Trophoblast cell (in vitro differentiated cells and primary cell): ENCODE measurements at regions not wholly inside any gene's neighbourhood (a gene's known extent, or its start where the extent isn't known, plus 50 kb on each side); places are given as distances from the start of the nearest gene placed in this dataset.

Experiments
- DNase-seq, 2 donors: peaks; one replicate each; pipeline ENCODE4 v3.0.0-alpha.2; 2016
- H2AFZ ChIP-seq: 2 replicates; pipeline ENCODE4 v1.6.1; 2013; ENCODE audit warnings: low read length, moderate library complexity, mild to moderate bottlenecking; ENCODE audit not compliant: insufficient read depth, poor library complexity
- H2AK5ac ChIP-seq: 2 replicates; pipeline ENCODE4 v1.6.1; 2013; ENCODE audit warnings: mild to moderate bottlenecking, low read length
- H2BK120ac ChIP-seq: 2 replicates; pipeline ENCODE4 v1.6.1; 2013; ENCODE audit warnings: low read length, mild to moderate bottlenecking, moderate library complexity; ENCODE audit not compliant: insufficient read depth, poor library complexity
- H2BK12ac ChIP-seq: 2 replicates; pipeline ENCODE4 v1.6.1; 2013; ENCODE audit warnings: mild to moderate bottlenecking, low read length, moderate library complexity
- H2BK5ac ChIP-seq: 2 replicates; pipeline ENCODE4 v1.6.1; 2013; ENCODE audit warnings: low read length, low read depth, moderate library complexity, mild to moderate bottlenecking; ENCODE audit not compliant: poor library complexity
- H3K14ac ChIP-seq: 2 replicates; pipeline ENCODE4 v1.6.1; 2013; ENCODE audit warnings: mild to moderate bottlenecking, low read length
- H3K18ac ChIP-seq: 2 replicates; pipeline ENCODE4 v1.6.1; 2013; ENCODE audit warnings: mild to moderate bottlenecking, low read length
- H3K23ac ChIP-seq: 2 replicates; pipeline ENCODE4 v1.6.1; 2013; ENCODE audit warnings: low read length
- H3K27ac ChIP-seq: 2 replicates; pipeline ENCODE4 v1.5.1; 2013; ENCODE audit warnings: low read depth, mild to moderate bottlenecking, inconsistent platforms, low read length, moderate library complexity
- H3K27me3 ChIP-seq: 2 replicates; pipeline ENCODE4 v1.6.1; 2013; ENCODE audit warnings: inconsistent platforms, mild to moderate bottlenecking, low read length, moderate library complexity; ENCODE audit not compliant: insufficient read depth
- H3K36me3 ChIP-seq, 2 experiments: 1 replicate in 1 of 2; 2 replicates in 1 of 2; pipeline ENCODE4 v1.6.1; 2013; ENCODE audit warnings: low read length in 2 of 2, mild to moderate bottlenecking in 2 of 2, moderate library complexity in 1 of 2; ENCODE audit not compliant: insufficient read depth in 2 of 2, control insufficient read depth in 1 of 2
- H3K4ac ChIP-seq: 2 replicates; pipeline ENCODE4 v1.6.1; 2013; ENCODE audit warnings: low read depth, mild to moderate bottlenecking, low read length, moderate library complexity
- H3K4me1 ChIP-seq, 2 experiments: 1 replicate in 1 of 2; 2 replicates in 1 of 2; pipeline ENCODE4 v1.6.1; 2013; ENCODE audit warnings: low read length in 2 of 2, mild to moderate bottlenecking in 2 of 2, moderate library complexity in 1 of 2; ENCODE audit not compliant: insufficient read depth in 2 of 2, control insufficient read depth in 1 of 2
- H3K4me2 ChIP-seq: 2 replicates; pipeline ENCODE4 v1.6.1; 2013; ENCODE audit warnings: inconsistent platforms, mild to moderate bottlenecking, low read length, moderate library complexity
- H3K4me3 ChIP-seq: 2 replicates; pipeline ENCODE4 v1.5.1; 2013; ENCODE audit warnings: mild to moderate bottlenecking, low read depth, low read length, inconsistent platforms
- H3K79me1 ChIP-seq: one replicate; pipeline ENCODE4 v1.6.1; 2013; ENCODE audit warnings: low read length
- H3K79me2 ChIP-seq: 2 replicates; pipeline ENCODE4 v1.6.1; 2013; ENCODE audit warnings: low read length, mild to moderate bottlenecking; ENCODE audit not compliant: control insufficient read depth, insufficient read depth, poor library complexity
- H3K9ac ChIP-seq: 2 replicates; pipeline ENCODE4 v1.6.1; 2013; ENCODE audit warnings: mild to moderate bottlenecking, low read length
- H3K9me3 ChIP-seq: 2 replicates; pipeline ENCODE4 v1.6.1; 2013; ENCODE audit warnings: low read depth, mild to moderate bottlenecking, control low read depth, inconsistent platforms, low read length; ENCODE audit not compliant: insufficient read depth
- H4K12ac ChIP-seq: 2 replicates; pipeline ENCODE4 v1.6.1; 2013; ENCODE audit warnings: low read depth, mild to moderate bottlenecking, low read length, moderate library complexity
- H4K8ac ChIP-seq: 2 replicates; pipeline ENCODE4 v1.6.1; 2013; ENCODE audit warnings: low read depth, mild to moderate bottlenecking, low read length, moderate library complexity
- H4K91ac ChIP-seq: one replicate; pipeline ENCODE4 v1.6.1; 2013; ENCODE audit warnings: low read depth, mild to moderate bottlenecking, low read length, moderate library complexity
- WGBS: extraction: QIAGEN DNeasy Blood & Tissue Kit; methylation state at CpG from one replicate; pipeline ENCODE4 v1.1.7; 2013; ENCODE audit warnings: missing lambda C conversion rate; ENCODE audit not compliant: insufficient read length, insufficient coverage; ENCODE audit errors: extremely low coverage; 5-methylcytosine and 5-hydroxymethylcytosine counted together

GRCh38 chr3:159818997-159819500, 169.6 kb upstream of the IL12A start:
- H3K4me2 ChIP-seq: no peak overlapping the region
- H3K18ac ChIP-seq: peak overlapping the region; percentile 82
- H3K9me3 ChIP-seq: no peaks in the 10 kb centered on the region
- H3K9ac ChIP-seq: no peak overlapping the region
- peaks cover 41% of the 10 kb centered on the region for H3K79me1 ChIP-seq
- H3K27me3 ChIP-seq: no peaks in the 10 kb centered on the region
- H2BK5ac ChIP-seq: peak overlapping the region; percentile 55
- peaks cover 5% of the 10 kb centered on the region for H3K79me2 ChIP-seq
- H3K27ac ChIP-seq: no peak overlapping the region
- peak overlapping the region; percentile 82 for H2BK12ac ChIP-seq
- H3K14ac ChIP-seq: peak overlapping the region; percentile 64
- peak overlapping the region; percentile 81 for H4K91ac ChIP-seq
- H2BK120ac ChIP-seq: peak overlapping the region; percentile 64
- H3K4ac ChIP-seq: peak overlapping the region; percentile 19
- peak overlapping the region; percentile 53 for H4K8ac ChIP-seq
- no peak overlapping the region for H3K4me3 ChIP-seq
- no peak overlapping the region for H3K23ac ChIP-seq
- peaks cover 24 to 41% of the 10 kb centered on the region in 2 experiments for H3K4me1 ChIP-seq
- no peak overlapping the region for H2AFZ ChIP-seq
- peak overlapping the region; percentile 81 for H2AK5ac ChIP-seq
- WGBS: no CpG with 5 or more reads among the region's 3 CpGs
- H3K36me3 ChIP-seq: no peaks in the 10 kb centered on the region
- no peak overlapping the region for H4K12ac ChIP-seq
- no peak for DNase-seq

GRCh38 chr3:159819676-159820075, 169.0 kb upstream of the IL12A start:
- H3K18ac ChIP-seq: peak overlapping the region; percentile 84
- no peak overlapping the region for H4K12ac ChIP-seq
- H3K79me2 ChIP-seq: peaks cover 5% of the 10 kb centered on the region
- peaks cover 20 to 36% of the 10 kb centered on the region in 2 experiments for H3K4me1 ChIP-seq
- H3K36me3 ChIP-seq: no peaks in the 10 kb centered on the region
- peak overlapping the region; percentile 15 for H4K91ac ChIP-seq
- no peak overlapping the region for H2AFZ ChIP-seq
- DNase-seq: peak; percentile 90 to 92
- WGBS: no CpG with 5 or more reads among the region's 1 CpG
- H3K27ac ChIP-seq: peak overlapping the region; percentile 8
- no peak overlapping the region for H3K4me3 ChIP-seq
- peaks cover 38% of the 10 kb centered on the region for H3K79me1 ChIP-seq
- H3K4me2 ChIP-seq: no peak overlapping the region
- no peak overlapping the region for H3K14ac ChIP-seq
- H2BK120ac ChIP-seq: peak overlapping the region; percentile 44
- H2BK5ac ChIP-seq: no peak overlapping the region
- H4K8ac ChIP-seq: no peak overlapping the region
- peak overlapping the region; percentile 55 for H2BK12ac ChIP-seq
- H3K23ac ChIP-seq: no peak overlapping the region
- H2AK5ac ChIP-seq: no peak overlapping the region
- H3K9me3 ChIP-seq: no peaks in the 10 kb centered on the region
- no peak overlapping the region for H3K9ac ChIP-seq
- H3K4ac ChIP-seq: no peak overlapping the region
- H3K27me3 ChIP-seq: no peaks in the 10 kb centered on the region

GRCh38 chr3:159821110-159821509, 167.5 kb upstream of the IL12A start:
- Histone ChIP-seq H2AFZ (no peak overlapping the region), H3K9ac (no peak overlapping the region), H3K4ac (no peak overlapping the region), H3K23ac (no peak overlapping the region), H3K4me2 (no peak overlapping the region), H3K79me2 (peaks cover 3% of the 10 kb centered on the region), H3K14ac (no peak overlapping the region), H4K8ac (no peak overlapping the region), H3K27ac (peak overlapping the region; percentile 88), H2BK5ac (peak overlapping the region; percentile 78), H4K91ac (peak overlapping the region; percentile 14), H3K4me1 (peaks cover 24 to 39% of the 10 kb centered on the region in 2 experiments), H3K9me3 (no peaks in the 10 kb centered on the region), H4K12ac (no peak overlapping the region), H3K36me3 (no peaks in the 10 kb centered on the region), H3K27me3 (no peaks in the 10 kb centered on the region), H2BK120ac (peak overlapping the region; percentile 76), H3K18ac (no peak overlapping the region), H2AK5ac (no peak overlapping the region), H2BK12ac (no peak overlapping the region), H3K79me1 (peaks cover 41% of the 10 kb centered on the region), H3K4me3 (no peak overlapping the region)
- WGBS: no CpG with 5 or more reads among the region's 6 CpGs
- no peak for DNase-seq

DNA sequence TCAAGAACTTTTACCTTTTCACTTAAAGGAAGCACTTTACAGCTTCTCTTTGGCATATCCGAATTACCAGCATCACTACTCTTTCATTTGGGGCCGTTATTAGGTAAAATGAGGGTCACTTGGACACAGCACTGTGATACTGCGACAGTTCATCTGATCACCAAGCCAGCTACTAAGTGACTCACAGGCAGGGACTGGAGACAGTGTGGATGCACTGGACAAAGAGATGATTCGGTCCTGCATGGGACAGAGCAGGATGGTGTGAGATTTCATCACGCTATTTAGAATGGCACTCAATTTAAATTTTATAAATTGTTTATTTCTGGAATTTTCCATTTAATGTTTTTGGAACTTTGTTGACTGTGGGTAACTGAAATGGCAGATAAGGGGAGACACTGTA, 166.9 kb upstream of the IL12A start:
- H3K9me3 ChIP-seq: no peaks in the 10 kb centered on the region
- H3K4me2 ChIP-seq: no peak overlapping the region
- H2AK5ac ChIP-seq: no peak overlapping the region
- H3K4ac ChIP-seq: no peak overlapping the region
- no peak for DNase-seq
- H3K18ac ChIP-seq: peak overlapping the region; percentile 71
- no peak overlapping the region for H4K12ac ChIP-seq
- H2BK120ac ChIP-seq: peak overlapping the region; percentile 81
- H4K91ac ChIP-seq: peak overlapping the region; percentile 53
- no peak overlapping the region for H3K23ac ChIP-seq
- H3K4me3 ChIP-seq: no peak overlapping the region
- H3K36me3 ChIP-seq: no peaks in the 10 kb centered on the region
- no peak overlapping the region for H3K14ac ChIP-seq
- H3K79me1 ChIP-seq: peaks cover 39% of the 10 kb centered on the region
- peak overlapping the region; percentile 37 for H2BK12ac ChIP-seq
- no peak overlapping the region for H4K8ac ChIP-seq
- peaks cover 3% of the 10 kb centered on the region for H3K79me2 ChIP-seq
- WGBS: no CpG with 5 or more reads among the region's 5 CpGs
- H3K9ac ChIP-seq: no peak overlapping the region
- peaks cover 23 to 37% of the 10 kb centered on the region in 2 experiments for H3K4me1 ChIP-seq
- no peak overlapping the region for H2AFZ ChIP-seq
- no peak overlapping the region for H2BK5ac ChIP-seq
- no peak overlapping the region for H3K27ac ChIP-seq
- H3K27me3 ChIP-seq: no peaks in the 10 kb centered on the region
